ENCODE measurements at regions not wholly inside any gene's neighbourhood (a gene's known extent, or its start where the extent isn't known, plus 50 kb on each side); places are given as distances from the start of the nearest gene placed in this dataset.

- Histone ChIP-seq H3K27me3 (replicated peaks; ENCODE audit: control insufficient read depth, insufficient read depth, low read length) (no peaks in the 10 kb centered on the region; the same call in none of the 2 replicates), H3K9me3 (no peaks in the 10 kb centered on the region), H3K36me3 (ENCODE audit: control insufficient read depth, insufficient read depth, low read length) (no peaks in the 10 kb centered on the region), H3K4me3 (ENCODE audit: low read depth, low read length) (no peak overlapping the region), H3K4me1 (no peaks in the 10 kb centered on the region)
- Mint-ChIP-seq H3K27me3 (ENCODE audit: insufficient read depth, unreplicated experiment) (peaks cover 29% of the 10 kb centered on the region), H3K4me3 (ENCODE audit: unreplicated experiment) (no peak overlapping the region), H3K27ac (ENCODE audit: unreplicated experiment) (no peak overlapping the region), H3K36me3 (ENCODE audit: insufficient read depth, unreplicated experiment) (no peaks in the 10 kb centered on the region), H3K9me3 (ENCODE audit: unreplicated experiment) (no peaks in the 10 kb centered on the region), H3K4me1 (ENCODE audit: low read depth, unreplicated experiment) (no peaks in the 10 kb centered on the region)
- intact Hi-C loops (cut with micrococcal nuclease; ENCODE audit: unreplicated experiment): loop anchor here (5.0 kb wide), 1 partner anchor 252 kb away; no protein-coding TSS in a partner anchor
- BruUV-seq (replicated peaks): no TSS peak
- DNase-seq: no peak
- TF ChIP-seq, protein P1, sequence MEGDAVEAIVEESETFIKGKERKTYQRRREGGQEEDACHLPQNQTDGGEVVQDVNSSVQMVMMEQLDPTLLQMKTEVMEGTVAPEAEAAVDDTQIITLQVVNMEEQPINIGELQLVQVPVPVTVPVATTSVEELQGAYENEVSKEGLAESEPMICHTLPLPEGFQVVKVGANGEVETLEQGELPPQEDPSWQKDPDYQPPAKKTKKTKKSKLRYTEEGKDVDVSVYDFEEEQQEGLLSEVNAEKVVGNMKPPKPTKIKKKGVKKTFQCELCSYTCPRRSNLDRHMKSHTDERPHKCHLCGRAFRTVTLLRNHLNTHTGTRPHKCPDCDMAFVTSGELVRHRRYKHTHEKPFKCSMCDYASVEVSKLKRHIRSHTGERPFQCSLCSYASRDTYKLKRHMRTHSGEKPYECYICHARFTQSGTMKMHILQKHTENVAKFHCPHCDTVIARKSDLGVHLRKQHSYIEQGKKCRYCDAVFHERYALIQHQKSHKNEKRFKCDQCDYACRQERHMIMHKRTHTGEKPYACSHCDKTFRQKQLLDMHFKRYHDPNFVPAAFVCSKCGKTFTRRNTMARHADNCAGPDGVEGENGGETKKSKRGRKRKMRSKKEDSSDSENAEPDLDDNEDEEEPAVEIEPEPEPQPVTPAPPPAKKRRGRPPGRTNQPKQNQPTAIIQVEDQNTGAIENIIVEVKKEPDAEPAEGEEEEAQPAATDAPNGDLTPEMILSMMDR (IDR thresholded peaks at IDR 0.05; ENCODE audit: insufficient read depth in 1 of 2, low read depth in 1 of 2, low read length in 1 of 2, severe bottlenecking in 1 of 2, unreplicated experiment in 1 of 2): no peak
- POLR2A ChIA-PET: no interaction called here
- CTCF ChIA-PET: no interaction called here
These were observed 126.0 kb upstream of the TMEM161B start for GRCh38 chr5:88394536-88395175.

GRCh38 chr5:88393716-88394535 is 125.3 kb upstream of the TMEM161B start:
- intact Hi-C loops (cut with micrococcal nuclease; ENCODE audit: unreplicated experiment): no loop called here
- no peak overlapping the region for H3K27ac Mint-ChIP-seq (ENCODE audit: unreplicated experiment)
- H3K4me1 Mint-ChIP-seq (ENCODE audit: low read depth, unreplicated experiment): no peaks in the 10 kb centered on the region
- H3K4me3 Mint-ChIP-seq (ENCODE audit: unreplicated experiment): no peak overlapping the region
- peaks cover 35% of the 10 kb centered on the region for H3K27me3 Mint-ChIP-seq (ENCODE audit: insufficient read depth, unreplicated experiment)
- no peaks in the 10 kb centered on the region for H3K36me3 Mint-ChIP-seq (ENCODE audit: insufficient read depth, unreplicated experiment)
- ChIA-PET CTCF (no interaction called here), POLR2A (no interaction called here)
- TF ChIP-seq, protein P1 (IDR thresholded peaks at IDR 0.05; ENCODE audit: insufficient read depth in 1 of 2, low read depth in 1 of 2, low read length in 1 of 2, severe bottlenecking in 1 of 2, unreplicated experiment in 1 of 2): no peak
- no peak for DNase-seq
- Histone ChIP-seq H3K9me3 (no peaks in the 10 kb centered on the region), H3K27me3 (replicated peaks; ENCODE audit: control insufficient read depth, insufficient read depth, low read length) (no peaks in the 10 kb centered on the region; the same call in 1 of the 2 replicates), H3K4me1 (no peaks in the 10 kb centered on the region), H3K36me3 (ENCODE audit: control insufficient read depth, insufficient read depth, low read length) (no peaks in the 10 kb centered on the region), H3K4me3 (ENCODE audit: low read depth, low read length) (no peak overlapping the region)
- BruUV-seq (replicated peaks): no TSS peak
- no peaks in the 10 kb centered on the region for H3K9me3 Mint-ChIP-seq (ENCODE audit: unreplicated experiment)

GRCh38 chr5:88393042-88393441 is 124.4 kb upstream of the TMEM161B start:
- Mint-ChIP-seq H3K4me1 (ENCODE audit: low read depth, unreplicated experiment) (peaks cover 7% of the 10 kb centered on the region), H3K9me3 (ENCODE audit: unreplicated experiment) (no peaks in the 10 kb centered on the region), H3K27ac (ENCODE audit: unreplicated experiment) (no peak overlapping the region), H3K27me3 (ENCODE audit: insufficient read depth, unreplicated experiment) (peaks cover 38% of the 10 kb centered on the region), H3K36me3 (ENCODE audit: insufficient read depth, unreplicated experiment) (no peaks in the 10 kb centered on the region), H3K4me3 (ENCODE audit: unreplicated experiment) (no peak overlapping the region)
- Histone ChIP-seq H3K9me3 (no peaks in the 10 kb centered on the region), H3K4me1 (no peaks in the 10 kb centered on the region), H3K27me3 (replicated peaks; ENCODE audit: control insufficient read depth, insufficient read depth, low read length) (no peaks in the 10 kb centered on the region; the same call in 1 of the 2 replicates), H3K4me3 (ENCODE audit: low read depth, low read length) (no peak overlapping the region), H3K36me3 (ENCODE audit: control insufficient read depth, insufficient read depth, low read length) (no peaks in the 10 kb centered on the region)
- BruUV-seq (replicated peaks): no TSS peak
- TF ChIP-seq, protein P1 (IDR thresholded peaks at IDR 0.05; ENCODE audit: insufficient read depth in 1 of 2, low read depth in 1 of 2, low read length in 1 of 2, severe bottlenecking in 1 of 2, unreplicated experiment in 1 of 2): no peak
- CTCF ChIA-PET: no interaction called here
- DNase-seq: peak in 1 of 2 experiments; percentile 41
- POLR2A ChIA-PET: no interaction called here
- intact Hi-C loops (cut with micrococcal nuclease; ENCODE audit: unreplicated experiment): no loop called here

Data from Caco-2 (cell line).